HCT116 (cell line): ENCODE measurements at regions not wholly inside any gene's neighbourhood (a gene's known extent, or its start where the extent isn't known, plus 50 kb on each side); places are given as distances from the start of the nearest gene placed in this dataset.

Source experiments
- ATAC-seq: fragments of 200-7000 bp; cut with Tn5 transposase; 2 replicates; pipeline ENCODE4 v1.9.1; 2020; ENCODE audit warnings: mild to moderate bottlenecking, moderate library complexity
- BruUV-seq: library from RNA; stranded (reverse); fragments of 400-500 nt; replicated peaks from 2 replicates; lab custom pipeline; 2021; lab: Mats Ljungman, UMichigan
- CTCF ChIA-PET: fragments of 300-600 bp; sonication (Branson Sonifier 250); formaldehyde crosslinking; loops from one replicate; lab custom pipeline; 2021; ENCODE audit warnings: antibody characterized with exemption; lab: Charles Lee
- POLR2A ChIA-PET: fragments of 300-600, 350-600 bp; sonication (Branson Sonifier 250); formaldehyde crosslinking; loops from one replicate; lab custom pipeline; 2021; ENCODE audit warnings: antibody characterized with exemption; lab: Charles Lee
- RAD21 ChIA-PET, 2 experiments: fragments of 300-600 bp; sonication (Branson Sonifier 250); formaldehyde crosslinking; loops; one replicate each; lab custom pipeline; 2023; ENCODE audit warnings: low total read pairs in 2 of 2; ENCODE audit not compliant: uncharacterized antibody in 2 of 2, unreplicated experiment in 2 of 2, low non-redundant PET in 1 of 2; lab: Charles Lee
- DNase-seq: peaks from one replicate; pipeline ENCODE4 v3.0.0-alpha.2; 2010; ENCODE audit warnings: low read depth, low spot score
- H2AFZ ChIP-seq: fragments of 200-600 bp; shearing (Covaris generic), sonication (generic); 2 replicates; pipeline ENCODE4 v1.6.1; 2017; ENCODE audit warnings: low read depth, mixed run types, mixed read lengths, antibody characterized with exemption, low read length; ENCODE audit not compliant: poor library complexity, severe bottlenecking
- H3K27ac ChIP-seq: 2 replicates; pipeline ENCODE4 v1.5.1; 2012; ENCODE audit warnings: low read depth, low read length
- H3K27me3 ChIP-seq: fragments of 200-600 bp; sonication (generic); 2 replicates; pipeline ENCODE4 v1.6.1; 2016; ENCODE audit warnings: mixed run types, low read length, mixed read lengths; ENCODE audit not compliant: insufficient read depth
- H3K36me3 ChIP-seq, 2 experiments: fragments of 200-500 bp in 1 of 2; fragments of 200-600 bp in 1 of 2; sonication (Bioruptor generic) in 1 of 2; sonication (generic) in 1 of 2; 2 replicates each; pipeline versions ENCODE4 v1.5.1 to v1.6.1; 2014 to 2016; ENCODE audit warnings: low read length in 2 of 2, inconsistent platforms in 1 of 2, mixed read lengths in 1 of 2, mixed run types in 1 of 2; ENCODE audit not compliant: insufficient read depth in 2 of 2, control insufficient read depth in 1 of 2
- H3K4me1 ChIP-seq, 2 experiments: fragments of 200-600 bp in 1 of 2; sonication (generic) in 1 of 2; 2 replicates each; pipeline versions ENCODE4 v1.5.1 to v1.6.1; 2012 to 2017; ENCODE audit warnings: low read length in 2 of 2, inconsistent platforms in 1 of 2, mild to moderate bottlenecking in 1 of 2, mixed read lengths in 1 of 2, mixed run types in 1 of 2, moderate library complexity in 1 of 2; ENCODE audit not compliant: insufficient read depth in 2 of 2, control insufficient read depth in 1 of 2
- H3K4me2 ChIP-seq: fragments of 200-600 bp; sonication (generic); 2 replicates; pipeline ENCODE4 v1.6.1; 2017; ENCODE audit warnings: mixed run types, low read length, mixed read lengths
- H3K4me3 ChIP-seq, 2 experiments: fragments of 200-600 bp in 1 of 2; sonication (generic) in 1 of 2; replicated peaks in 1 of 2; 2 replicates each; pipeline ENCODE4 v1.5.1; 2011 to 2016; ENCODE audit warnings: low read length in 2 of 2, control low read depth in 1 of 2, low read depth in 1 of 2, mild to moderate bottlenecking in 1 of 2, mixed read lengths in 1 of 2, mixed run types in 1 of 2
- H3K79me2 ChIP-seq: fragments of 200-600 bp; sonication (generic); 2 replicates; pipeline ENCODE4 v1.6.1; 2017; ENCODE audit warnings: mild to moderate bottlenecking, mixed run types, low read length, moderate library complexity, mixed read lengths; ENCODE audit not compliant: insufficient read depth
- H3K9ac ChIP-seq: fragments of 200-600 bp; sonication (generic); 2 replicates; pipeline ENCODE4 v1.6.1; 2016; ENCODE audit warnings: low read length, mixed read lengths
- H3K9me2 ChIP-seq: fragments of 200-600 bp; sonication (generic), shearing (Covaris generic); 2 replicates; pipeline ENCODE4 v1.6.1; 2017; ENCODE audit warnings: mixed run types, mild to moderate bottlenecking, moderate library complexity; ENCODE audit not compliant: insufficient read depth
- H3K9me3 ChIP-seq, 2 experiments: fragments of 200-500 bp in 1 of 2; fragments of 200-600 bp in 1 of 2; sonication (Bioruptor generic) in 1 of 2; sonication (generic) in 1 of 2; 2 replicates each; pipeline ENCODE4 v1.6.1; 2014 to 2017; ENCODE audit warnings: low read length in 2 of 2, mixed read lengths in 2 of 2, inconsistent platforms in 1 of 2, low read depth in 1 of 2, mild to moderate bottlenecking in 1 of 2, mixed run types in 1 of 2, moderate library complexity in 1 of 2; ENCODE audit not compliant: control insufficient read depth in 1 of 2, insufficient read depth in 1 of 2
- H4K20me1 ChIP-seq: fragments of 200-600 bp; sonication (generic), shearing (Covaris generic); 2 replicates; pipeline ENCODE4 v1.6.1; 2017; ENCODE audit warnings: mixed run types, mild to moderate bottlenecking, moderate library complexity; ENCODE audit not compliant: insufficient read depth
- ATF3 ChIP-seq: IDR thresholded peaks from 2 replicates; pipeline ENCODE4 v1.6.1; 2012
- CTCF ChIP-seq, 3 experiments: fragments of 200-600 bp in 1 of 3; sonication (generic) in 1 of 3; IDR thresholded peaks in 2 of 3; conservative IDR thresholded peaks in 1 of 3; 2 replicates each; pipeline ENCODE4 v1.5.1; 2012 to 2017; ENCODE audit warnings: low read depth in 2 of 3, low read length in 2 of 3, antibody characterized with exemption in 1 of 3, borderline replicate concordance in 1 of 3, control low read depth in 1 of 3, mild to moderate bottlenecking in 1 of 3, mixed read lengths in 1 of 3, mixed run types in 1 of 3, moderate library complexity in 1 of 3; ENCODE audit not compliant: insufficient read depth in 1 of 3
- EGR1 ChIP-seq: IDR thresholded peaks from 2 replicates; pipeline ENCODE4 v1.6.1; 2012; ENCODE audit warnings: low read depth
- ELF1 ChIP-seq: IDR thresholded peaks from 2 replicates; pipeline ENCODE4 v1.6.1; 2012; ENCODE audit warnings: low read depth, borderline replicate concordance
- EZH2phosphoT487 ChIP-seq: fragments of 200-600 bp; IDR thresholded peaks from 2 replicates; pipeline ENCODE4 v1.6.1; 2018; ENCODE audit warnings: antibody characterized with exemption, borderline replicate concordance
- FOSL1 ChIP-seq: IDR thresholded peaks from 2 replicates; pipeline ENCODE4 v1.6.1; 2012; ENCODE audit warnings: low read depth
- JUND ChIP-seq: IDR thresholded peaks from 2 replicates; pipeline ENCODE4 v1.6.1; 2012
- POLR2A ChIP-seq: IDR thresholded peaks from 2 replicates; pipeline ENCODE4 v1.7.0; 2011; ENCODE audit warnings: borderline replicate concordance; ENCODE audit not compliant: insufficient read depth, insufficient read length; ENCODE audit errors: extremely low read depth
- RAD21 ChIP-seq: IDR thresholded peaks from 2 replicates; pipeline ENCODE4 v1.6.1; 2012; ENCODE audit warnings: low read depth, mild to moderate bottlenecking
- REST ChIP-seq: IDR thresholded peaks from 2 replicates; pipeline ENCODE4 v1.6.1; 2012; ENCODE audit warnings: low read depth
- SIN3A ChIP-seq: IDR thresholded peaks from 2 replicates; pipeline ENCODE4 v1.6.1; 2012; ENCODE audit warnings: low read depth
- SRF ChIP-seq: IDR thresholded peaks from 2 replicates; pipeline ENCODE4 v1.6.1; 2012; ENCODE audit warnings: low read depth
- TCF7L2 ChIP-seq: IDR thresholded peaks from 2 replicates; pipeline ENCODE4 v1.7.0; 2011; ENCODE audit warnings: borderline replicate concordance, inconsistent platforms; ENCODE audit not compliant: insufficient read depth, insufficient read length; ENCODE audit errors: extremely low read depth
- YY1 ChIP-seq: IDR thresholded peaks from 2 replicates; pipeline ENCODE4 v1.6.1; 2011; ENCODE audit warnings: low read length, low read depth, moderate library complexity, mild to moderate bottlenecking; ENCODE audit not compliant: insufficient replicate concordance; ENCODE audit errors: extremely low read depth
- ZNF274 ChIP-seq: fragments of 200-500 bp; sonication (Bioruptor generic); IDR thresholded peaks from 2 replicates; pipeline ENCODE4 v1.6.1; 2014; ENCODE audit warnings: mild to moderate bottlenecking, low read depth, low read length, inconsistent platforms
- intact Hi-C: fragments of 100-400 bp; cut with micrococcal nuclease; formaldehyde crosslinking; loops from 2 replicates; pipeline ENCODE4 v1.10.0; 2022

GRCh38 chr16:64782484-64782883 is 339.4 kb downstream of the CDH11 start:
- H3K4me3 ChIP-seq: no peak overlapping the region
- no peaks in the 10 kb centered on the region for H3K4me1 ChIP-seq
- intact Hi-C loops: no loop called here
- H2AFZ ChIP-seq: no peak overlapping the region
- H3K9me2 ChIP-seq: no peaks in the 10 kb centered on the region
- TF ChIP-seq RAD21: no peak
- TF ChIP-seq ELF1: no peak
- TF ChIP-seq FOSL1: no peak
- no peak for TF ChIP-seq JUND
- no peak for TF ChIP-seq YY1
- TF ChIP-seq, all 23 proteins: peak for 0
- H4K20me1 ChIP-seq: no peaks in the 10 kb centered on the region
- RAD21 ChIA-PET: no interaction called here
- H3K27me3 ChIP-seq: no peaks in the 10 kb centered on the region
- CTCF ChIA-PET: no interaction called here
- no peak for ATAC-seq
- H3K36me3 ChIP-seq: no peaks in the 10 kb centered on the region
- H3K9me3 ChIP-seq: peaks cover 1 to 33% of the 10 kb centered on the region in 2 experiments; a peak in 2 of 4 replicates
- no peaks in the 10 kb centered on the region for H3K79me2 ChIP-seq
- H3K4me2 ChIP-seq: no peak overlapping the region
- POLR2A ChIA-PET: no interaction called here
- no peak overlapping the region for H3K27ac ChIP-seq
- no peak overlapping the region for H3K9ac ChIP-seq
- BruUV-seq: no TSS peak
- no peak for DNase-seq

GRCh38 chr16:64780445-64780844 is 341.4 kb downstream of the CDH11 start:
- Histone ChIP-seq H2AFZ (no peak overlapping the region), H3K4me3 (no peak overlapping the region), H3K27ac (no peak overlapping the region), H3K27me3 (no peaks in the 10 kb centered on the region), H3K9me3 (peaks cover 6 to 26% of the 10 kb centered on the region in 2 experiments; a peak in 2 of 4 replicates), H3K4me1 (no peaks in the 10 kb centered on the region), H3K36me3 (no peaks in the 10 kb centered on the region), H3K79me2 (no peaks in the 10 kb centered on the region), H3K4me2 (no peak overlapping the region), H3K9ac (no peak overlapping the region), H3K9me2 (no peaks in the 10 kb centered on the region), H4K20me1 (no peaks in the 10 kb centered on the region)
- intact Hi-C loops: no loop called here
- CTCF ChIA-PET: no interaction called here
- no TSS peak for BruUV-seq
- POLR2A ChIA-PET: no interaction called here
- ATAC-seq (no peak), DNase-seq (no peak)
- RAD21 ChIA-PET: no interaction called here
- TF ChIP-seq TCF7L2 (no peak), CTCF (IDR thresholded peaks at IDR 0.05 in 2 of 3, conservative IDR thresholded peaks at IDR 0.05 in 1 of 3; ENCODE audit: borderline replicate concordance in 1 of 3, insufficient read depth in 1 of 3, low read depth in 2 of 3, low read length in 2 of 3) (no peak), POLR2A (no peak), SIN3A (no peak), ELF1 (no peak), FOSL1 (no peak), EZH2phosphoT487 (no peak), EGR1 (no peak), REST (no peak), SRF (no peak), ATF3 (no peak), ZNF274 (no peak)
